ENCODE measurements at regions not wholly inside any gene's neighbourhood (a gene's known extent, or its start where the extent isn't known, plus 50 kb on each side); places are given as distances from the start of the nearest gene placed in this dataset.

GRCh38 chr5:14962604-14963003, 91.0 kb upstream of the ANKH start:
- Histone ChIP-seq H3K9ac (replicated peaks in 1 of 4; ENCODE audit: extremely low read depth in 1 of 4, low read depth in 3 of 4, low read length in 3 of 4) (no peak overlapping the region), H4K20me1 (replicated peaks in 1 of 2; ENCODE audit: control insufficient read depth in 1 of 2, insufficient read depth in 2 of 2, low read length in 2 of 2) (no peaks in the 10 kb centered on the region), H3K36me3 (ENCODE audit: control insufficient read depth in 2 of 4, insufficient read depth in 4 of 4, low read length in 3 of 4) (no peaks in the 10 kb centered on the region), H3K27ac (ENCODE audit: low read depth, low read length) (no peak overlapping the region), H3K4me2 (ENCODE audit: insufficient read depth in 1 of 2, low read depth in 2 of 2, low read length in 2 of 2) (no peak overlapping the region), H3K4me3 (ENCODE audit: extremely low read depth in 1 of 4, insufficient read depth in 2 of 4, low read depth in 3 of 4, low read length in 4 of 4) (no peak overlapping the region), H3K23me2 (ENCODE audit: low read depth, low read length) (no peaks in the 10 kb centered on the region), H2BK15ac (ENCODE audit: low read length) (no peak overlapping the region), H3K4ac (replicated peaks; ENCODE audit: insufficient read length, low read depth, low read length) (no peak overlapping the region), H2AFZ (ENCODE audit: low read length) (no peak overlapping the region), H4K5ac (ENCODE audit: insufficient read length, low read depth, low read length) (no peak overlapping the region), H3K23ac (ENCODE audit: insufficient read length) (no peak overlapping the region), H4K91ac (replicated peaks; ENCODE audit: insufficient read length, low read length) (no peak overlapping the region), H3K27me3 (replicated peaks in 1 of 4; ENCODE audit: control insufficient read depth in 3 of 4, extremely low read depth in 1 of 4, insufficient read depth in 3 of 4, low read length in 3 of 4) (no peaks in the 10 kb centered on the region), H3K79me2 (ENCODE audit: control insufficient read depth in 1 of 2, insufficient read depth in 2 of 2, low read length in 2 of 2) (no peaks in the 10 kb centered on the region), H3K18ac (ENCODE audit: extremely low read depth, low read length) (no peak overlapping the region), H2BK5ac (ENCODE audit: low read depth, low read length) (no peak overlapping the region), H3K14ac (ENCODE audit: insufficient read length) (no peak overlapping the region), H2BK120ac (replicated peaks; ENCODE audit: low read depth, low read length) (no peak overlapping the region), H2AK5ac (ENCODE audit: low read depth, low read length) (no peak overlapping the region), H3K56ac (replicated peaks; ENCODE audit: insufficient read length, low read depth, low read length) (no peak overlapping the region), H2BK12ac (ENCODE audit: low read depth, low read length) (no peak overlapping the region), H3K9me3 (ENCODE audit: insufficient read depth in 2 of 2, low read depth in 1 of 2, low read length in 1 of 2) (no peaks in the 10 kb centered on the region; a peak in 1 of 4 replicates), H2BK20ac (ENCODE audit: low read length) (no peak overlapping the region), H3K4me1 (replicated peaks in 1 of 4; ENCODE audit: control insufficient read depth in 3 of 4, insufficient read depth in 4 of 4, low read length in 3 of 4) (no peaks in the 10 kb centered on the region), H3K79me1 (ENCODE audit: low read depth, low read length) (no peaks in the 10 kb centered on the region), H4K8ac (ENCODE audit: extremely low read depth, insufficient read depth, low read length) (no peak overlapping the region)
- FAIRE-seq (no peak), DNase-seq (ENCODE audit: low read depth in 1 of 2, low spot score in 2 of 2) (no peak)
- 94% methylated on average over 2 of the region's 2 CpGs; no CpG with 5 or more reads in 1 of the 2 experiments for WGBS, 2 experiments (ENCODE audit: extremely low coverage in 1 of 2, insufficient coverage in 1 of 2, insufficient read length in 1 of 2, insufficient replicate concordance in 2 of 2, low coverage in 1 of 2, low lambda C conversion rate in 2 of 2, missing lambda C conversion rate in 1 of 2)
- ChIA-PET CTCF (ENCODE audit: partially characterized antibody) (interaction anchor here (0.6 to 1.3 kb wide), 3 partner anchors 40 to 254 kb away, joined by 3 to 5 read pairs (median 3); no protein-coding TSS in a partner anchor), POLR2A (ENCODE audit: partially characterized antibody) (no interaction called here)
- TF ChIP-seq, protein P1, sequence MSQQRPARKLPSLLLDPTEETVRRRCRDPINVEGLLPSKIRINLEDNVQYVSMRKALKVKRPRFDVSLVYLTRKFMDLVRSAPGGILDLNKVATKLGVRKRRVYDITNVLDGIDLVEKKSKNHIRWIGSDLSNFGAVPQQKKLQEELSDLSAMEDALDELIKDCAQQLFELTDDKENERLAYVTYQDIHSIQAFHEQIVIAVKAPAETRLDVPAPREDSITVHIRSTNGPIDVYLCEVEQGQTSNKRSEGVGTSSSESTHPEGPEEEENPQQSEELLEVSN (IDR thresholded peaks at IDR 0.05): no peak
- TF ChIP-seq NANOG (IDR thresholded peaks at IDR 0.05; ENCODE audit: insufficient read depth, low read depth, low read length, poor library complexity, severe bottlenecking) (no peak), BACH1 (IDR thresholded peaks at IDR 0.05; ENCODE audit: low read length) (no peak), SIN3A (conservative IDR thresholded peaks at IDR 0.05 in 1 of 2, IDR thresholded peaks at IDR 0.05 in 1 of 2; ENCODE audit: low read depth in 1 of 2, low read length in 2 of 2) (no peak), TAF7 (optimal IDR thresholded peaks at IDR 0.05; ENCODE audit: borderline replicate concordance, low read depth, low read length) (no peak), SUZ12 (IDR thresholded peaks at IDR 0.05; ENCODE audit: low read length) (no peak), BCL11A (IDR thresholded peaks at IDR 0.05; ENCODE audit: low read depth in 2 of 2, low read length in 2 of 2) (no peak), SRF (IDR thresholded peaks at IDR 0.05; ENCODE audit: low read depth, low read length) (no peak), CBX8 (IDR thresholded peaks at IDR 0.05; ENCODE audit: borderline replicate concordance, low read depth, low read length) (no peak), YY1 (IDR thresholded peaks at IDR 0.05; ENCODE audit: low read depth, low read length) (no peak), ATF2 (IDR thresholded peaks at IDR 0.05; ENCODE audit: low read length) (no peak), KDM4A (IDR thresholded peaks at IDR 0.05; ENCODE audit: low read depth, low read length, severe bottlenecking) (no peak)

All from H1 (cell line).